Mucosa of rectum (tissue), 2 donors: ENCODE measurements at regions not wholly inside any gene's neighbourhood (a gene's known extent, or its start where the extent isn't known, plus 50 kb on each side); places are given as distances from the start of the nearest gene placed in this dataset.

ENCODE experiments used
- H3K27ac ChIP-seq, 2 donors: one replicate each; pipeline ENCODE4 v1.7.0; 2013; ENCODE audit warnings: inconsistent platforms in 2 of 2, low read depth in 2 of 2, low read length in 2 of 2
- H3K27me3 ChIP-seq, 2 donors: one replicate each; pipeline ENCODE4 v1.7.0; 2013; ENCODE audit warnings: low read length in 2 of 2; ENCODE audit not compliant: control insufficient read depth in 2 of 2, insufficient read depth in 2 of 2
- H3K36me3 ChIP-seq, 2 donors: one replicate each; pipeline ENCODE4 v1.7.0; 2013; ENCODE audit warnings: low read length in 2 of 2; ENCODE audit not compliant: control insufficient read depth in 2 of 2, insufficient read depth in 2 of 2
- H3K4me1 ChIP-seq, 2 donors: one replicate each; pipeline ENCODE4 v1.7.0; 2013; ENCODE audit warnings: low read length in 2 of 2, mild to moderate bottlenecking in 1 of 2; ENCODE audit not compliant: control insufficient read depth in 2 of 2, insufficient read depth in 2 of 2
- H3K4me3 ChIP-seq, 2 donors: one replicate each; pipeline ENCODE4 v1.7.0; 2013; ENCODE audit warnings: low read length in 2 of 2
- H3K9ac ChIP-seq, 2 donors: one replicate each; pipeline ENCODE4 v1.7.0; 2013; ENCODE audit warnings: low read length in 2 of 2, low read depth in 1 of 2, mild to moderate bottlenecking in 1 of 2
- H3K9me3 ChIP-seq, 2 donors: one replicate each; pipeline ENCODE4 v1.7.0; 2013; ENCODE audit warnings: low read length in 2 of 2; ENCODE audit not compliant: control insufficient read depth in 2 of 2
- donor health status: healthy.
- donor health status: Normal muscosa, but diverticular disease.

DNA sequence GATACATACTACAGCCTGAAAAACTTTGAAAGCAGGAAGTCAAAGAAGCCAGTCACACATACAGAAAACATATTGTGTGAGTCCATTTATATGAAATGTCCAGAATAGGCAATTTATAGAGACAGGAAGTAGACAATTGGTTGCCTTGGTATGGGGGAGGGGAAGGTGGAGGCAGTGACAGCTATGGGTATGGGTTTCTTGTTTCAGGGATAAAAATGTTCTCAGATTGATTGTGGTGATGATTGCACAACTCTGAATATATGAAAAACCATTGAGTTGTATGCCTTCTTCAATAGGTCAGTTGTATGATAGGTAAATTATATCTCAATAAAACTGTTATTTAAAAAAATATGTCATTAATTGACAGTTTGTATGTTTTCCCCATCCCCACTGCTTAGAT lies 137.6 kb downstream of the SNX19 start:
- Histone ChIP-seq H3K36me3 (no peaks in the 10 kb centered on the region), H3K27me3 (no peaks in the 10 kb centered on the region), H3K9ac (no peak overlapping the region), H3K4me1 (no peaks in the 10 kb centered on the region), H3K9me3 (no peaks in the 10 kb centered on the region), H3K27ac (no peak overlapping the region), H3K4me3 (no peak overlapping the region)

DNA sequence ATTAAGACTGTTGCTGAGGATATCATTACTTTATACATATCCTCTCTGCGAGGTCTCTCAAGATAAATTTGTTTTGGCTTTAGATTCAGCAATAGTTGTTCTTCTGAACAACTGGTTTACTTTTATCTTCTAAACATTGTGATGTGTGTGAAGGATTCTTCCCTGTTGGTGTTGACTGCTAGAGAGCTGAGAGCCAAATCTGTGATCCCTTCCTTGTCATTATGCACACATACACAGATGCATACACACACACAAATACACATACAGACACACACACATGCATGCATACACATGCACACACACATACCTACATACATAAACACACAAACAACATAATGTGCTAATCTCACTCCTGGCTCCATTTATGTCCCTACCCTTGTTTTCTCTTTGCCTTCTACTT lies 137.0 kb downstream of the SNX19 start:
- no peak overlapping the region for H3K9ac ChIP-seq
- H3K36me3 ChIP-seq = no peaks in the 10 kb centered on the region
- H3K27ac ChIP-seq = no peak overlapping the region
- H3K4me1 ChIP-seq = no peaks in the 10 kb centered on the region
- no peaks in the 10 kb centered on the region for H3K27me3 ChIP-seq
- H3K9me3 ChIP-seq = no peaks in the 10 kb centered on the region
- no peak overlapping the region for H3K4me3 ChIP-seq

DNA sequence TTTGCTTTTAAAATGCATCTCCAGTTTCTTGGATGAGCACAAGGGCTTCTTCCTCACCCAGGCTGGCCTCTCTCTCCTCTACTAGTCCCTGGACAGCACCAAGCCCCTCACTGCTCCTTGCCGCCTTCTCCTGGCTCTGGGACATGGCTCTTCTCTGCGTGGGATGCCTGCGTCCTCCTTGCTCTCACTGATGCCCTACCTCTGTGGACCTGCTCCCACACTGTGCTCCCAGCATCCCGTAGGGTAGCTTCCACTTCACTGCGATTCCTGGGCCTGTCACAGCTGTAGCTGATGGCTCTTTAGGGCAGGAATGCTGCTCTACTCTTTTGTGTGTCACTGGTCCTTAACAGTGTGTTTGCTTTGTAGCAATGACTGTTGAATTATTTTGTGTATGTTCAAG lies 136.3 kb downstream of the SNX19 start:
- no peak overlapping the region for H3K4me3 ChIP-seq
- H3K9ac ChIP-seq = no peak overlapping the region
- H3K36me3 ChIP-seq = no peaks in the 10 kb centered on the region
- H3K27ac ChIP-seq = no peak overlapping the region
- no peaks in the 10 kb centered on the region for H3K4me1 ChIP-seq
- no peaks in the 10 kb centered on the region for H3K27me3 ChIP-seq
- no peaks in the 10 kb centered on the region for H3K9me3 ChIP-seq

- Histone ChIP-seq H3K9me3 (no peaks in the 10 kb centered on the region), H3K27ac (no peak overlapping the region), H3K36me3 (no peaks in the 10 kb centered on the region)
These were observed 135.8 kb downstream of the SNX19 start for GRCh38 chr11:130780437-130780836.

GRCh38 chr11:130781931-130782330 lies 134.3 kb downstream of the SNX19 start:
- no peaks in the 10 kb centered on the region for H3K4me1 ChIP-seq
- no peak overlapping the region for H3K9ac ChIP-seq
- no peak overlapping the region for H3K4me3 ChIP-seq
- no peak overlapping the region for H3K27ac ChIP-seq
- no peaks in the 10 kb centered on the region for H3K9me3 ChIP-seq
- H3K36me3 ChIP-seq = no peaks in the 10 kb centered on the region
- H3K27me3 ChIP-seq = no peaks in the 10 kb centered on the region

More at GRCh38 chr11:130780437-130780836, 135.8 kb downstream of the SNX19 start:
- Histone ChIP-seq H3K4me3 (no peak overlapping the region), H3K4me1 (no peaks in the 10 kb centered on the region), H3K9ac (no peak overlapping the region), H3K27me3 (no peaks in the 10 kb centered on the region)

DNA sequence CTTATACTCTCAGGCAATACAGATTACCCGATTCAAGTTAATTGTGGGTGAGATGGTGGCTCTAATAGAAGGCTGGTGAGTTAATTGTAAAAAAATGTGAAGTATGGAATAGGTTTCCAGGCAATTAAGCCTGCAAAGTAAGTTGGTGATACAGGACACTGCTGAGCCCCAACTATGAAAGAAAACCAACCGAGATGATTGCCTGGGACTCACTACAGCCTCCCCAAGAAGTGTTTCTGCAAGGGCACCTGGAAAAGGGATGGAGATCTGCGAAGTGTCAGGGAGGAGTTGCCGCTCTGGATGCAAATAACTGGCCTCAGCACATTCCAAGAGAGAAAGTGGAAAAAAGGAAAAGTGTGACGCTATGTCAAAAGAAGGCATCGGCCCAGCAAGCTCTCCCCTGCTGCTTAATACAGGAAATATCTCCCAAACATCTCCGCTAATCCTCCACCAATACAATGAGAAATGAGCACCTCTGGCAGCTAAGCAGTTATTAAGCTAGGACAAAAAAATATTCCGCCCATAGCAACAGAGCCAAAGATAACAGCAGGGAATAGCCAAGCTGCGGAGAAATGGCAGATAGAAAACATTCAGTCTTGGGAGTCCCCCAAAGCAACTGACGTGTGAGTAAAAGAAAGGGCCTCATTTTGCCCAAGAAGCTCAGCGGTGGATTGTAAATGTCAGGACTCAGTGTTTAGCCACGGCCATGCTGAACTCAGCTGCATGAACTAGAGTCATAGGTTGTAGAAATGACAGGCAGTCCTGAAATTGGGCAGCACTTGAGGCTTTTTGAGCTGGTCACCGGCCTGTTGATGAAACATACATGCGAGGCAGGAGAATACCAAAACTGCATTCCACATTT lies 133.7 kb downstream of the SNX19 start:
- no peaks in the 10 kb centered on the region for H3K36me3 ChIP-seq

DNA sequence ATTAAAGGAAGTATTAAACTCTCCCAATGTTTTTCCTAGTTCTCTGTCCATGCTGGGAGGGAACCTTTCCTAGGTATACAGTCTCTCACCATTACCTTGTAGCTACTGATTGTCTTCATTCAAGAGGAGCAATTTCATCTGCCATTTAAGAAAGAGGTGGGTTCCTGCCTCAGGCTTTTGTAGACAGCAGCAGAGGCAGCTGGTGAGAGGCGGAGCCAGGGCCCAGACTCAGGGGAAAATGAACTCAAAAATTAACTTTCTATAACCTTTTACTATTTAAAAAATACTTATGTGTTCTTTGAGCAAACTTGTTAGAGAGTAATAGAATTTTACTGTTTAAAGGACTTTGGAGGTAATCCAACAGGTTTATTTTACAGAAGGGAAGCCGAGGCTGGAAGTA lies 133.0 kb downstream of the SNX19 start:
- H3K27me3 ChIP-seq = no peaks in the 10 kb centered on the region
- no peak overlapping the region for H3K4me3 ChIP-seq
- H3K9me3 ChIP-seq = no peaks in the 10 kb centered on the region
- H3K27ac ChIP-seq = no peak overlapping the region
- H3K9ac ChIP-seq = no peak overlapping the region
- no peaks in the 10 kb centered on the region for H3K4me1 ChIP-seq
- H3K36me3 ChIP-seq = no peaks in the 10 kb centered on the region

More for the DNA sequence above, 133.7 kb downstream of the SNX19 start:
- Histone ChIP-seq H3K9ac (no peak overlapping the region), H3K4me1 (no peaks in the 10 kb centered on the region), H3K27me3 (no peaks in the 10 kb centered on the region), H3K4me3 (no peak overlapping the region), H3K27ac (no peak overlapping the region), H3K9me3 (no peaks in the 10 kb centered on the region)

DNA sequence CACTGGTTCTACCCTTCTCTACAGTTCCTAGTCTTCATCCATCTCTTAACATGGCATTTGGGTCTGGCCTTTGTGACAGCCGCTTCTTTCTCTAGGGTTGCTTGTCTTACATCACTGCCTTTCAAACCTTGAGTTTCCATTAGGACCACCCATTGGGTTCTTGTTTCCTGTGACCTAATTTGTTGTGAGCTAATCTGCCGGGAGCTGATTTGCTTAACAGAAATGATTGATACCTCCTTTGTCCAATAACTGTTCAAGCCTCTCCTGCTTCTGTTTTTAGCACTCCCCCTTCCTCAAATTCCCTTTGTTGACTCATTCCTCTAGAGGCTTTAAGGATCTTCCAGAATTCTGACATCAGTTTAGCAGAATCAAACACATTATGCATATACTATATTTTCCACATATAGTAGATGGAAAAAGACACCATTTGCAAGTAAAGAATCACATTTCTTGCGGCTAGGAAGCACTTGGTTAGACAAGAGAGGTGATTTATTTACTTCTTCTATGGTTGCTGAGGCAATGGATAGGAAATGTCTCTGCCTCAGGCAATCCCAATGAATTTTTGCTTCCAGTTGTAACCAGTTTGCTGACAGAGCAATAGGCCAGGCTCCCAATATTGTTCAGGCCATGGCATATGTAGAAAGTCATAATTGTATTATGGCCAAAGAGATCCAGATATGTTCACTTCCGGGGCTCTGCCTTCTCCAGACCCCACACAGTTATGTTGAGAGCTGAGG lies 130.7 kb downstream of the SNX19 start:
- Histone ChIP-seq H3K9me3 (no peaks in the 10 kb centered on the region), H3K27me3 (no peaks in the 10 kb centered on the region), H3K4me1 (no peaks in the 10 kb centered on the region), H3K4me3 (no peak overlapping the region), H3K27ac (no peak overlapping the region), H3K36me3 (no peaks in the 10 kb centered on the region), H3K9ac (no peak overlapping the region)

DNA sequence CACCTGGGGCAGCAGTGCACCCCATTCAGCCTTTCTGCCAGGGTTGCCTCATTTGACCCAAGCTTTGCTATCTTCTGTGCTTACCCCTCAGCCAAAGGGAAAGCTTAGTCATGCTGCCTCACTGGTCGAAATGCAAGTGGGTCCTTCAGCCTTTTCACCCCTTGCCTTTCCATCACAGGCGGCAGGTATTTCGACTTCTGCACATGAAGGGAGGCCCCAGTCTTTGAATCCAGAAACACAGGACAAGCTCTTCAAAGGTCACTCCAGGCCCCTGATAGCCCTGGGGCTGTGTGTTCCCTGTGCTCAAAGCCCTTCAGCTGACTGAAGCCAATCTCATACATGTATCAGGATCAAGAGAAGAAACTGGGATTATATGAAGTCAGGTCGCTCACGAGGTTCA lies 129.7 kb downstream of the SNX19 start:
- Histone ChIP-seq H3K9ac (no peak overlapping the region), H3K36me3 (no peaks in the 10 kb centered on the region), H3K4me1 (no peaks in the 10 kb centered on the region), H3K9me3 (no peaks in the 10 kb centered on the region), H3K27me3 (no peaks in the 10 kb centered on the region), H3K27ac (no peak overlapping the region), H3K4me3 (no peak overlapping the region)

GRCh38 chr11:130787092-130787616 lies 129.1 kb downstream of the SNX19 start:
- Histone ChIP-seq H3K27ac (no peak overlapping the region), H3K9me3 (no peaks in the 10 kb centered on the region), H3K4me1 (no peaks in the 10 kb centered on the region), H3K9ac (no peak overlapping the region), H3K4me3 (no peak overlapping the region), H3K36me3 (no peaks in the 10 kb centered on the region), H3K27me3 (no peaks in the 10 kb centered on the region)
